ENCODE measurements at regions not wholly inside any gene's neighbourhood (a gene's known extent, or its start where the extent isn't known, plus 50 kb on each side); places are given as distances from the start of the nearest gene placed in this dataset.

- TF ChIP-seq CTCF (IDR thresholded peaks at IDR 0.05), result no peak
- no peak overlapping the region for H3K4me3 Mint-ChIP-seq (ENCODE audit: unreplicated experiment)
- H3K27ac Mint-ChIP-seq (ENCODE audit: unreplicated experiment), result no peak overlapping the region
- H3K27me3 Mint-ChIP-seq (ENCODE audit: low read depth), result no peaks in the 10 kb centered on the region
- DNase-seq (ENCODE audit: low spot score), result no peak
- peaks cover 24% of the 10 kb centered on the region for H3K4me1 Mint-ChIP-seq (ENCODE audit: low read depth)
- no peaks in the 10 kb centered on the region for H3K9me3 Mint-ChIP-seq (ENCODE audit: low read depth)
- no peaks in the 10 kb centered on the region for H3K36me3 Mint-ChIP-seq (ENCODE audit: low read depth)
These were observed 393.8 kb upstream of the HSF2 start for GRCh38 chr6:122005661-122006060.

DNA sequence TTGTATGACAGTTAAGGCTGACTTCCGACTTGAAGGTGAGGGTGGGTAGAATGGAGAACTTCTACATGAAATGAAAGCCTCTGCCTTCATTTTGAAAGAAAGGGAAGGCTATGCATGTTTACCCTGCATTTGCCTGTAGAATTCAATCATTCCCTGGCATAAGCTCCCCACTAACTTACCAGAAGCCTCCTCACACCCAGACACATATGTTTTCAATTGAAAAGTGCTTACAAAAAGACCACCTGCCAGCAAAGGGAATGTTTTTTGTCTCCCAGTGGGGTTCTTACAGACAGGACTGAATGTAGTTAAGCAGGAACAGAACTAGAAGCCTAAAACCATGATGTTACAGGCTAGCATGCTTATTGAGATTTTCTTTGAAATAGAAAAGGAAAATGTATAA, 392.1 kb upstream of the HSF2 start:
- H3K9me3 Mint-ChIP-seq (ENCODE audit: low read depth), result no peaks in the 10 kb centered on the region
- no peak overlapping the region for H3K27ac Mint-ChIP-seq (ENCODE audit: unreplicated experiment)
- DNase-seq (ENCODE audit: low spot score), result no peak
- H3K4me1 Mint-ChIP-seq (ENCODE audit: low read depth), result peaks cover 24% of the 10 kb centered on the region
- TF ChIP-seq CTCF (IDR thresholded peaks at IDR 0.05), result no peak
- H3K27me3 Mint-ChIP-seq (ENCODE audit: low read depth), result no peaks in the 10 kb centered on the region
- no peaks in the 10 kb centered on the region for H3K36me3 Mint-ChIP-seq (ENCODE audit: low read depth)
- H3K4me3 Mint-ChIP-seq (ENCODE audit: unreplicated experiment), result no peak overlapping the region

DNA sequence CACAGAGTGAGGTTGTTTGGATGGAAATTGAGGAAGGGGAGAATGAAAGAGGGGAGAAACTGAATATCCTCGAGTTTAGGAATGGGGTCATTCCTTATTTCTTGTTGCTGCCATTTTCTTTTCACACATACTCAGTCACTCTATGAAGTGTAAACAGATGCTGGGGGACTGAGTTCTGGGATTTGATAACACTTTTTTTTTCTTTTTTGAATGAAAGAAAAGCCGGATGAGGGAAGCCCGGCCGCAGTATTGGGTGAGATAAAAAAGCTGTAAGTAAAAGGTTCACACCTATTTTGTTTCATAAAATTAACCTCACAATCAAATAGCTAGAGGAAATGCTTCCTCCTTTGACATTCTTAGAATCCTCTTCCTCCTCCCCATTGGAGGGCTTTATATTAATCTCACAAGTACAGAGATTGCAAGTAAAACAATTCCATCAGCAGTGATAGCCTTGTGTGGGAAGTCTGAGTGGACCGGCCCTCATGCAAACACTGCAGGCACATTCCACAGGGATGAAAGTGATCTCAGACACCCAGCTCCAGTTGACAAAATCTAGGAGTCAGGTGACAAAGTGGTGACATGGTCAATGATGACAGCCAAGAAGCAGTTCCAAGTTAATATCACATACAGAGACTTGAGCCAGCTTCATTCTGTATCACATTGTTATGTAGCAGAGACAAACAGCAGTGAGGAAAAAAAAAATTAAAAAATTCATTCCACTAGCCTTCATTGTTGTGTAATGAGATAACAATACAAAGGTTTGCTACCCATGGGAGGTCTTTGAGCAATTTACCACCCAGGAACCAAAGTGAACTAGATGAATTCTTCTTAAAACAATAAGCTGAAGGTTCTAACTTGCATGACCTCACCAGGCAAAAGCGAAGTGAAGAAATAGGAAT, 391.1 kb upstream of the HSF2 start:
- Mint-ChIP-seq H3K9me3 (ENCODE audit: low read depth) (no peaks in the 10 kb centered on the region), H3K27ac (ENCODE audit: unreplicated experiment) (no peak overlapping the region), H3K36me3 (ENCODE audit: low read depth) (no peaks in the 10 kb centered on the region), H3K4me3 (ENCODE audit: unreplicated experiment) (no peak overlapping the region), H3K27me3 (ENCODE audit: low read depth) (no peaks in the 10 kb centered on the region), H3K4me1 (ENCODE audit: low read depth) (peaks cover 24% of the 10 kb centered on the region)
- no peak for TF ChIP-seq CTCF (IDR thresholded peaks at IDR 0.05)
- no peak for DNase-seq (ENCODE audit: low spot score)

GRCh38 chr6:122009000-122009350, 390.5 kb upstream of the HSF2 start:
- H3K27me3 Mint-ChIP-seq (ENCODE audit: low read depth), result no peaks in the 10 kb centered on the region
- H3K4me3 Mint-ChIP-seq (ENCODE audit: unreplicated experiment), result no peak overlapping the region
- no peak overlapping the region for H3K27ac Mint-ChIP-seq (ENCODE audit: unreplicated experiment)
- H3K9me3 Mint-ChIP-seq (ENCODE audit: low read depth), result no peaks in the 10 kb centered on the region
- H3K4me1 Mint-ChIP-seq (ENCODE audit: low read depth), result peaks cover 24% of the 10 kb centered on the region
- no peak for TF ChIP-seq CTCF (IDR thresholded peaks at IDR 0.05)
- H3K36me3 Mint-ChIP-seq (ENCODE audit: low read depth), result no peaks in the 10 kb centered on the region
- DNase-seq (ENCODE audit: low spot score), result no peak

- Mint-ChIP-seq H3K9me3 (ENCODE audit: low read depth) (peaks cover 3% of the 10 kb centered on the region), H3K27ac (ENCODE audit: unreplicated experiment) (no peak overlapping the region), H3K4me1 (ENCODE audit: low read depth) (peaks cover 11% of the 10 kb centered on the region), H3K36me3 (ENCODE audit: low read depth) (no peaks in the 10 kb centered on the region), H3K27me3 (ENCODE audit: low read depth) (no peaks in the 10 kb centered on the region), H3K4me3 (ENCODE audit: unreplicated experiment) (no peak overlapping the region)
- DNase-seq (ENCODE audit: low spot score), result no peak
- TF ChIP-seq CTCF (IDR thresholded peaks at IDR 0.05), result no peak
These were observed 386.9 kb upstream of the HSF2 start for GRCh38 chr6:122012578-122012977.

All from chondrocyte (in vitro differentiated cells).